ENCODE measurements at regions not wholly inside any gene's neighbourhood (a gene's known extent, or its start where the extent isn't known, plus 50 kb on each side); places are given as distances from the start of the nearest gene placed in this dataset.

DNA sequence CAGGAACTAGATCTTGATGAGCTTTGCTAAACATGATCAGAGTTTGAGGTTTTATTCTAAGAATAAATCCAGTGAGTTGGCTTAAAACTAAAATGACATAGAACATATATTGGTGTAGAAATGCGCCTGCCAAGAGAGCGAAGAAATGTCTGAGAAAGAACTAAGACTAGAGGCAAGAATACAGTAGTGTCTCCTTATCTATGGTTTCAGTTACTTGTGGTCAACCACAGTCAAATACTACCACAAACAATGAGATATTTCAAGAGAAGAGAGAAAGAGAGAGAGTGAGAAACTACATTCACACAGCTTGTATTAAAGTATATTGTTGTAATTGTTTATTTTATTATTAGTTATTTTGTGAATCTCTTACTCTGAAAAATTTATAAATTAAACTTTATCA is 254.4 kb upstream of the CDH10 start:
- TF ChIP-seq SUZ12 (IDR thresholded peaks at IDR 0.05) = no peak
- no peak for TF ChIP-seq ARNT (IDR thresholded peaks at IDR 0.05)
- TF ChIP-seq, protein P1, sequence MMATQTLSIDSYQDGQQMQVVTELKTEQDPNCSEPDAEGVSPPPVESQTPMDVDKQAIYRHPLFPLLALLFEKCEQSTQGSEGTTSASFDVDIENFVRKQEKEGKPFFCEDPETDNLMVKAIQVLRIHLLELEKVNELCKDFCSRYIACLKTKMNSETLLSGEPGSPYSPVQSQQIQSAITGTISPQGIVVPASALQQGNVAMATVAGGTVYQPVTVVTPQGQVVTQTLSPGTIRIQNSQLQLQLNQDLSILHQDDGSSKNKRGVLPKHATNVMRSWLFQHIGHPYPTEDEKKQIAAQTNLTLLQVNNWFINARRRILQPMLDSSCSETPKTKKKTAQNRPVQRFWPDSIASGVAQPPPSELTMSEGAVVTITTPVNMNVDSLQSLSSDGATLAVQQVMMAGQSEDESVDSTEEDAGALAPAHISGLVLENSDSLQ (IDR thresholded peaks at IDR 0.05) = no peak
- TF ChIP-seq BHLHE40 (IDR thresholded peaks at IDR 0.05; ENCODE audit: borderline replicate concordance) = no peak
